Right atrium auricular region (tissue), 2 donors: ENCODE measurements at regions not wholly inside any gene's neighbourhood (a gene's known extent, or its start where the extent isn't known, plus 50 kb on each side); places are given as distances from the start of the nearest gene placed in this dataset.
"Not testable (repeated sequence)": the region's sequence is repeated elsewhere in the genome, so short reads cannot be mapped to it uniquely, and the experiment has no call there.

ENCODE experiments used
- DNase-seq: peaks from one replicate; pipeline ENCODE4 v3.0.0-alpha.2; 2019; ENCODE audit warnings: low spot score
- H3K27ac ChIP-seq, 2 donors: fragments of 200-600 bp; sonication (generic); 1 replicate in 1 of 2; 2 replicates in 1 of 2; pipeline ENCODE4 v1.5.1; 2016 to 2019
- H3K27me3 ChIP-seq, 2 donors: fragments of 200-600 bp; sonication (generic); one replicate each; pipeline versions ENCODE4 v1.5.1 to v1.6.0; 2017 to 2019
- H3K36me3 ChIP-seq: fragments of 200-600 bp; sonication (generic); one replicate; pipeline ENCODE4 v1.5.1; 2016
- H3K4me1 ChIP-seq, 2 donors: fragments of 200-600 bp; sonication (generic); one replicate each; pipeline versions ENCODE4 v1.5.1 to v1.6.0; 2017 to 2019
- H3K4me3 ChIP-seq, 2 donors: fragments of 200-600 bp; sonication (generic); 1 replicate in 1 of 2; 2 replicates in 1 of 2; pipeline ENCODE4 v1.5.1; 2017 to 2019; ENCODE audit warnings: mild to moderate bottlenecking in 1 of 2, moderate library complexity in 1 of 2
- H3K9me3 ChIP-seq, 2 donors: fragments of 200-600 bp; sonication (generic); one replicate each; pipeline ENCODE4 v1.5.1; 2019
- TF ChIP-seq, protein P1 (sequence below), 2 donors: fragments of 200-600 bp; sonication (generic); IDR thresholded peaks; one replicate each; pipeline ENCODE4 v1.5.1; 2019; ENCODE audit warnings: antibody characterized with exemption in 2 of 2

DNA sequence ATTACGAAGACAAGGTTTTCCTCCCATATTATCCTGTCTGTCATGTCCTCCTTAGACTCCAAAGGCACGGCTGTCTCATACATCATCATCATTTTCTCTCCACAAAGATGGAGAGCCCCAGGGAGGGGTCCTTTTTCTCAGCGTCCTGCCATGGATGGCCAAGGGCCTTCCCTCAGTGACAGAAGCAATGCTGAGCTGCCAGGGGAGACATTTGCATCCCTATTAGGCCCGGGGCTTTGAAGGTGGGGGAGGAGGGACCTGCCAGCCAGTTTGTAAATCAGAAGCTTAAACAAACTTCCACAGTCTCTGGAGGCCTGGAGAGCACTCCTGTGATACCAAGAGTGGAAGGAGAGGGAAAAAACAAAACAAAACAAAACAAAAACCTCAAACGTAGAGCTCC lies 112.4 kb upstream of the ADO start:
- no peak overlapping the region for H3K4me3 ChIP-seq
- H3K4me1 ChIP-seq: peaks cover 0 to 4% of the 10 kb centered on the region in 2 donors
- no peaks in the 10 kb centered on the region for H3K27me3 ChIP-seq
- peaks cover 0 to 2% of the 10 kb centered on the region in 2 donors for H3K9me3 ChIP-seq
- TF ChIP-seq, protein P1, sequence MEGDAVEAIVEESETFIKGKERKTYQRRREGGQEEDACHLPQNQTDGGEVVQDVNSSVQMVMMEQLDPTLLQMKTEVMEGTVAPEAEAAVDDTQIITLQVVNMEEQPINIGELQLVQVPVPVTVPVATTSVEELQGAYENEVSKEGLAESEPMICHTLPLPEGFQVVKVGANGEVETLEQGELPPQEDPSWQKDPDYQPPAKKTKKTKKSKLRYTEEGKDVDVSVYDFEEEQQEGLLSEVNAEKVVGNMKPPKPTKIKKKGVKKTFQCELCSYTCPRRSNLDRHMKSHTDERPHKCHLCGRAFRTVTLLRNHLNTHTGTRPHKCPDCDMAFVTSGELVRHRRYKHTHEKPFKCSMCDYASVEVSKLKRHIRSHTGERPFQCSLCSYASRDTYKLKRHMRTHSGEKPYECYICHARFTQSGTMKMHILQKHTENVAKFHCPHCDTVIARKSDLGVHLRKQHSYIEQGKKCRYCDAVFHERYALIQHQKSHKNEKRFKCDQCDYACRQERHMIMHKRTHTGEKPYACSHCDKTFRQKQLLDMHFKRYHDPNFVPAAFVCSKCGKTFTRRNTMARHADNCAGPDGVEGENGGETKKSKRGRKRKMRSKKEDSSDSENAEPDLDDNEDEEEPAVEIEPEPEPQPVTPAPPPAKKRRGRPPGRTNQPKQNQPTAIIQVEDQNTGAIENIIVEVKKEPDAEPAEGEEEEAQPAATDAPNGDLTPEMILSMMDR (IDR thresholded peaks at IDR 0.05): no peak
- H3K27ac ChIP-seq: no peak overlapping the region
- H3K36me3 ChIP-seq: no peaks in the 10 kb centered on the region
- DNase-seq: no peak

DNA sequence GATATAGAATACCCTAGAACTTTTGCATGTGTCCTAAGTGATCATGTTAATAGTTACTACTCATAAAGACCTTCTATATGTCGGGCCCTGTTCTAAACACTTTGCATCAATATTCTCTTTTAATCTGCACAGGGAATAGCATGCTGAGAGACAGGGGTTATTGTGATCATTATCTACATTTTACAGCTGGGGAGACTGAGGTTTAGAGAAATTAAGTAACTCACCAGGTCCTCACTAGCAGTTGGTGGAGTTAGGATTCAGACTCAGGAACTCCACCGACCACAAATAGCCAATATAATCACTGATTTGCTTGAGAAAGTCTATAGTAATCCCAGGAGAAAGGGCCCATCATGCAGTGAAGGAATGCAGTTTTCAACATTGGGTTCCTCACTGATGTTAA lies 111.2 kb upstream of the ADO start:
- Histone ChIP-seq H3K27me3 (no peaks in the 10 kb centered on the region), H3K36me3 (no peaks in the 10 kb centered on the region), H3K4me1 (peaks cover 0 to 4% of the 10 kb centered on the region in 2 donors), H3K9me3 (peaks cover 0 to 2% of the 10 kb centered on the region in 2 donors), H3K27ac (no peak overlapping the region), H3K4me3 (no peak overlapping the region)
- TF ChIP-seq, protein P1 (IDR thresholded peaks at IDR 0.05): no peak
- DNase-seq: no peak

DNA sequence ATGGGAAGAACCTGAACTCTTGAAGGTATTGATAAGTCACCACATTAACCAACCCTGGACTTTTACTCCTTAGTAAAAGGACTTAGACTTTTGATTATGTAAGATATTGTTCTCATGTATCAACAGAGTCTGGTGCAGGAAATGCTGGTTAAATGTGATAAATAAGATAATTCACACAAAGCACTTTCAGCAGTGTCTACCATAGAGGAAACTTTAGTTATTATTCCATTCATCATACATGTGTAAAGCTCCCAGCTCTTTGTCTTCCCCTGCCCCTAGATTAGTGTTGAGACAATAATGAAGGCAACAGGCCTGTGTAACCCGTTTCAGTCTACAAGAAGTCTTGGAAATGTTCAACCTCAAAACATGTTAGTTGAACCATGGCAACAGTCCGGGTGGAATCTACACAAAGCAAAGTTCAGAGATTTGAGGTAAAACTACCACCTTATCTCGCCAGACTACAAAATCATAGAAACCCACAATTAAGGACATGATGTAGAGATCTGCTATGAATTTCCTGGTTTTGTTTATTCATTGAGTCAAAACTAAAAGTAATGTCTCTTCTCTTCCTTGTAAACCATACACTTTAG lies 109.9 kb upstream of the ADO start:
- TF ChIP-seq, protein P1 (IDR thresholded peaks at IDR 0.05): no peak
- no peak for DNase-seq
- no peaks in the 10 kb centered on the region for H3K27me3 ChIP-seq
- no peak overlapping the region for H3K4me3 ChIP-seq
- H3K36me3 ChIP-seq: no peaks in the 10 kb centered on the region
- peaks cover 0 to 15% of the 10 kb centered on the region in 2 donors for H3K9me3 ChIP-seq
- H3K4me1 ChIP-seq: peaks cover 0 to 4% of the 10 kb centered on the region in 2 donors
- H3K27ac ChIP-seq: no peak overlapping the region

DNA sequence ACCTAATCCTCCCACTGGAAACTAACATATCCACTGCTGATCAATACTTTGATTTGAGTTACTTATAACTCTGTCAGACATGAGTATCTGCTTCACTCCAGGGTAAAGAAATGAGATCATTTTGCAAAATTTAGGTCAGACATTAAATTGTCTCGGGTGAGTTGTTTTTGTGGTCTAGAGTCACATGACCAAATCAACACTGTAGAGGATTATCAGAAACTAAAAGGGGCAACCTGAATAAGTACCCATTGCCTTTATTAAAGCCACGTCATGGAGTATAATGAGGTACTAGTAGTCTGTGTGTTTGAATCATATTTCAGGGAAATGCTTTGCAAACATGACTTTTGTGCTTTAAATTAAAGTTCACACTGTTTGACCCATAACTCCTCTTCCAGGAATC lies 107.7 kb upstream of the ADO start:
- Histone ChIP-seq H3K9me3 (peaks cover 0 to 22% of the 10 kb centered on the region in 2 donors), H3K4me3 (no peak overlapping the region), H3K27me3 (no peaks in the 10 kb centered on the region), H3K4me1 (no peaks in the 10 kb centered on the region), H3K36me3 (no peaks in the 10 kb centered on the region), H3K27ac (no peak overlapping the region)
- TF ChIP-seq, protein P1 (IDR thresholded peaks at IDR 0.05): no peak
- DNase-seq: no peak

DNA sequence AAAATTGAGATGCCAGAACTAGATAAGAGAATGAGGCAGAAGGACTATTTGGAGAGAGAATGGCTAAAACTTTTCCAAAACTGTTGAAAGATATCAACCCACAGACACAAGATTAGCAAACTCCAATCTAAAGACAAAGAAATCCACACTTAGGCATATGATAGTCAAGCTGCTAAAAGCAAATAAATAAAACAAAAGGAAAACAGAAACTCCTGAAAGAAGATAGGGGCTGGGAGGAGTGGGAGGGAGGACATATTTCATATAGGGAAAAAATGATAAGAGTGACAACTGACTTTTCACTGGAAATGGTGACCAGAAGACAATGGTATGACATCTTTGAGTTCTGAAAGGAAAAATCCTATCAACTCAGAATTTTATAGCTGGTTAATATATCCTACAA lies 105.4 kb upstream of the ADO start:
- H3K27ac ChIP-seq: no peak overlapping the region
- peaks cover 0 to 22% of the 10 kb centered on the region in 2 donors for H3K9me3 ChIP-seq
- H3K4me1 ChIP-seq: no peaks in the 10 kb centered on the region
- DNase-seq: no peak
- TF ChIP-seq, protein P1 (IDR thresholded peaks at IDR 0.05): no peak
- H3K4me3 ChIP-seq: no peak overlapping the region
- no peaks in the 10 kb centered on the region for H3K27me3 ChIP-seq
- H3K36me3 ChIP-seq: no peaks in the 10 kb centered on the region

DNA sequence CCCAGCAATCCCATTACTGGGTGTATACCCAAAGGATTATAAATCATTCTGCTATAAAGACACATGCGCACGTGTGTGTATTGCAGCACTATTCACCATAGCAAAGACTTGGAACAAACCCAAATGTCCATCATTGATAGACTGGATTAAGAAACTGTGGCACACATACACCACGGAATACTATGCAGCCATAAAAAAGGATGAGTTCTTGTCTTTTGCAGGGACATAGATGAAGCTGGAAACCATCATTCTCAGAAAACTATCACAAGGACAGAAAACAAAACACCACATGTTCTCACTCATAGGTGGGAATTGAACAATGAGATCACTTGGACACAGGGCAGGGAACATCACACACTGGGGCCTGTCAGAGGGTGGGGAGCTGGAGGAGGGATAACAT lies 100.4 kb upstream of the ADO start:
- H3K4me1 ChIP-seq, DNase-seq, H3K4me3 ChIP-seq, H3K27me3 ChIP-seq, H3K36me3 ChIP-seq, H3K27ac ChIP-seq: not testable (repeated sequence)
- H3K9me3 ChIP-seq: peaks cover 0 to 11% of the 10 kb centered on the region in 2 donors
